Dendritic cell treated with granulocyte-macrophage colony-stimulating factor and Interleukin-4, amounts not matched to agents 40 ng/mL and 50 ng/mL, for 4 days (primary cell): ENCODE measurements at regions not wholly inside any gene's neighbourhood (a gene's known extent, or its start where the extent isn't known, plus 50 kb on each side); places are given as distances from the start of the nearest gene placed in this dataset.

Experiments
- H3K27ac Mint-ChIP-seq: one replicate; pipeline ENCODE4 v1.8.0; 2022; ENCODE audit warnings: mild to moderate bottlenecking, mixed read lengths
- H3K27me3 Mint-ChIP-seq: one replicate; pipeline ENCODE4 v1.8.0; 2022; ENCODE audit warnings: mild to moderate bottlenecking, mixed read lengths
- H3K36me3 Mint-ChIP-seq: one replicate; pipeline ENCODE4 v1.8.0; 2022; ENCODE audit warnings: low read depth, mixed read lengths
- H3K4me1 Mint-ChIP-seq: one replicate; pipeline ENCODE4 v1.8.0; 2022; ENCODE audit warnings: low read depth, mixed read lengths
- H3K4me3 Mint-ChIP-seq: one replicate; pipeline ENCODE4 v1.8.0; 2022; ENCODE audit warnings: mild to moderate bottlenecking, moderate library complexity, mixed read lengths
- H3K9me3 Mint-ChIP-seq: one replicate; pipeline ENCODE4 v1.8.0; 2022; ENCODE audit warnings: mixed read lengths
- intact Hi-C: fragments of 100-400 bp; cut with micrococcal nuclease; formaldehyde crosslinking; loops from one replicate; pipeline ENCODE4 v1.15.0; 2022

DNA sequence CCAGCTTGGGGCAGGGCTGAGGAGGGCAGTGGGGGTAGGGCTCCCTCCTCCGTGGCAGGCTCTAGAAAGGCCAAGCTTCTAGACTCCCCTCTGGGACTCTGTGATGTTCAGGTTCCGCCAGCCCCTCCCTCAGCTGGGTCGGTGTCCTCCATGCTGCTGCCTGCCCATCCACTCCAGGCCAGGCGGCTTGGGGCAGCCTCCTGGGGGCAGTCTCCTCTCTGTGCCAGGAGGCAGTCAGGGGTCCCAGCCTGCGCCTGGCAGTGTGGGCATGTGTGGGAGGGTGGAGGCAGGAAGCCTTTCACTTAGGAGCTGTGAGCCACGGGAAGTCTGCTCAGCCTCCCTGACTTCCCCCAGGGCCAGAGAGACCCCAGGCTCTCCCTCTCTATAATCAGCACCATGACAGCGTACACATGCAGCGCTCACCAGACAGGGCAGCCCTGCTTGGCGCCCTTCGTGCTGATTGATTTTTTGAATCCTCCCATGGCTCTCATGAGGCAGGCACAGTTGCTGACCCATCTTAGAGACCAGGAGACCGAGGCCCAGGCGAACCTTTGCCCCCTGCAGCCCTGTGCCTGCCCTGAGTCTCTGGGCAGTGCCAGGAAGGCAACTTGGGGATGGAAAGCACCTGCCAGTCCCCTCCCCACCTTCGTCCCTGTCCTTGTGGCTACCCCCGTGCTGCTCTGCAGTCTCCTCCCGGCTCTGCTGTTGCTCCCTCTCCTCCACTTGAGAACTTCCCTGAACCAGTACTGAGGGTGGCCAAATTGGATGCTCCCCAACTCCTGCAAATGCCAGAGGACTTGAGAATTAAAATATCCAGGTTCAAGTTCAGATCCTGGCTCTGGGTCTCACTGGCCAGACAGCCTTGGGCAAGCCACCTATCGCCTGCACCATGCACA is 234.7 kb upstream of the GSE1 start:
- no peak overlapping the region for H3K4me3 Mint-ChIP-seq
- peaks cover under 1% of the 10 kb centered on the region for H3K4me1 Mint-ChIP-seq
- intact Hi-C loops, result no loop called here
- H3K9me3 Mint-ChIP-seq, result no peaks in the 10 kb centered on the region
- peaks cover 57% of the 10 kb centered on the region for H3K27me3 Mint-ChIP-seq
- H3K27ac Mint-ChIP-seq, result no peak overlapping the region
- no peaks in the 10 kb centered on the region for H3K36me3 Mint-ChIP-seq

DNA sequence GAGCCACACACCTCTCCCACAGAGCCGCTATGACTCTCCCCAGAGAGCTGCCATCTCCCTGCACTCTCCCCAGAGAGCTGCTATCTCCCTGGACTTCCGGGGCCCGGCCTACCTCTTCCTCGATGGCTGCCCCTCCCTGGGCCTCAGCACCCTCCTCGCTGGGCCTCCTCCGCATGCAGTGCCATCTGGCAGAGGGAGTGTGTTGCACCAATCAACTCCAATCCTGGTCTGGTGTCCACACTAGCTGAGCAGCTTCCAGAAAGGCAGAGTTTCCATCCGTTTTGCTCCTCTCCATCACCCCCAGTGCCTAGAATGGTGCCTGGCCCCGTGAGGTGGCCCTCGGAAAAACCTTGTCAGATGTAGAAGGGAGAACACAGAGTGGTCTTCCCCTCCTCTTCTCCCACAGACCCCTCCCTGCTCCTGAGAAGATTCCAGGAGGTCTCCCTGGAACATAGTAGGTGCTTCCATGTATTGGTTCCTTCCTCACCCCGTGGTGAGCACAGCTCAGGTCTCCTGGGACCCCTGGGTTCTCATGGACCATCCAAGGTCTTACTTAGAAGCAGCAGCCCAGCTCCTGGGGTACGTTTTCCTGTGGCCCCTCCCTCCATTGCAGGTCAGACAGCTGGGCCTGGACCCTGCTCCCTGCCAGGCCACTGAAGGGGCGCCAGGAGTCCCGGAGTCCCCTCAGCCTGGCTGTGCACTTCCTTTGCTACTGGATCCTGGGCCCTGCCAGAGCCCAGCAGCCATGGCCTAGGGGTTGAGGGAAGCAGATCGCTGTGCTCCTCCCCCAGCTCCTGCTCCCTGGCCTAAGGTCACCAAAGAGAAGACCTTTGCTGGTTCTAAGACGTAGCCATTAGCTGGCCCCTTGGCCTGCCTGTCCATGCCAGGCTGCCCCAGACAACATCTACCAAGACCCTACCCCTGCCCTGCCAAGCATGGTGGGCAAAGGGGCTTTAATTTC is 233.8 kb upstream of the GSE1 start:
- Mint-ChIP-seq H3K36me3 (no peaks in the 10 kb centered on the region), H3K9me3 (no peaks in the 10 kb centered on the region), H3K4me3 (no peak overlapping the region), H3K27me3 (peaks cover 57% of the 10 kb centered on the region), H3K4me1 (no peaks in the 10 kb centered on the region), H3K27ac (no peak overlapping the region)
- intact Hi-C loops, result no loop called here

DNA sequence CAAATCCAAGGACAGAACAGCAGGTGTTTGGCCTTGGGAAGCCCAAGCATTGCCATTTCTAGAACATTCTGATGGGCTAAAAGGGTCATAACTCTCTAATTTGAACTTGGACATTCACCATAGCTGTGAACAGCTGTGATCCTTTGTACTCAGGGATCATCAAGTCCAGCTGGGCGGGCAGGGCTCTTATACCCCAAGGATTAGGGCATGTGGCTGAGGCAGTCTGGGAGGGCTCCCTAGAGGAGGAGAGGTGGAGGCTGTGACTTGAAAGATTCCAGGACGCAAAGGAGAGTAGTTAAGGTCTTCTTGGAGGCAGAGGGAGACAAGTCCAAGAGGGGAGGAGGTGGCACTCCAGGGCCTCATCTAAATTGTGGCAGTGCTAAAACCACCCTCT is 233.1 kb upstream of the GSE1 start:
- Mint-ChIP-seq H3K4me3 (no peak overlapping the region), H3K36me3 (no peaks in the 10 kb centered on the region)
- intact Hi-C loops, result no loop called here

DNA sequence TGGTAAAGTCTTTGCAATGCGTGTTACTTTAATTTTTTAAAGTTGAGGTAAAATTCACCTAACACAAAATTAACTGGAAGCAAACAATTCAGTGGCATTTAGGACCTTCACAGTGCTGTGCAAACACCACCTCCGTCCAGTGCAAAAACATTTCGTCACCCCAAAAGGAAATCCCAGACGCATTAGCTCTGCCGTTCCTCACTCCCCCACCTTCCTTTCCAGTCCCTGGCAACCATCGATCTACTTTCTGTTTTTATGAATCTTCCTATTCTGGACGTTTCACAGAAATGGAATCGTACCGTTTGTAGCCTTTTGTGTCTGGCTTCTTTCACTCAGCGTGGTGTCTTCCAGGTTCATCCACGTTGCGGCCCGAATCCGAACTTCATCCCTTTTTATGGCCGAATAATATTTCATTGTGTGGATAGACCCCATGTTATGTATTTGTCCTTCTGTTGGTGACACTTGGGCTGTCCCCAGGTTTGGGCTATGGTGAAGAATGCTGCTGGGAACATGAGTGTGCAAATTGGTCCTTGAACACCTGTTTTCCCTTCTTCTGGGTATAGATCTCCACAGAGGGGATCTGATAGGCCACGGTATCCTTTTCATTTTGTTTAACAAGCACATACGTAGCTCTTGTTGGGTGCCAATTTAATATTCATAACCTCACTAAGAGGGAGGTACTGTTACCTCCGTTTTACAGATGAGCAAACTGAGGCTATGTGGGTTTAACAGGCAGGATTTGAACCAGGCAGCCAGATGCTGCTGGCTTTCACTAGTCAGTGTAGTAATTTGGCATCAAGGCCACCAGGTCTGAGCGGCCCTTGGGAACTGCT is 232.0 kb upstream of the GSE1 start:
- H3K36me3 Mint-ChIP-seq, result no peaks in the 10 kb centered on the region
- no peak overlapping the region for H3K4me3 Mint-ChIP-seq
- peaks cover 54% of the 10 kb centered on the region for H3K27me3 Mint-ChIP-seq
- intact Hi-C loops, result no loop called here
- no peaks in the 10 kb centered on the region for H3K4me1 Mint-ChIP-seq
- H3K9me3 Mint-ChIP-seq, result no peaks in the 10 kb centered on the region
- no peak overlapping the region for H3K27ac Mint-ChIP-seq

More for the DNA sequence above, 233.1 kb upstream of the GSE1 start:
- no peaks in the 10 kb centered on the region for H3K9me3 Mint-ChIP-seq
- peaks cover 57% of the 10 kb centered on the region for H3K27me3 Mint-ChIP-seq
- no peaks in the 10 kb centered on the region for H3K4me1 Mint-ChIP-seq
- H3K27ac Mint-ChIP-seq, result no peak overlapping the region

DNA sequence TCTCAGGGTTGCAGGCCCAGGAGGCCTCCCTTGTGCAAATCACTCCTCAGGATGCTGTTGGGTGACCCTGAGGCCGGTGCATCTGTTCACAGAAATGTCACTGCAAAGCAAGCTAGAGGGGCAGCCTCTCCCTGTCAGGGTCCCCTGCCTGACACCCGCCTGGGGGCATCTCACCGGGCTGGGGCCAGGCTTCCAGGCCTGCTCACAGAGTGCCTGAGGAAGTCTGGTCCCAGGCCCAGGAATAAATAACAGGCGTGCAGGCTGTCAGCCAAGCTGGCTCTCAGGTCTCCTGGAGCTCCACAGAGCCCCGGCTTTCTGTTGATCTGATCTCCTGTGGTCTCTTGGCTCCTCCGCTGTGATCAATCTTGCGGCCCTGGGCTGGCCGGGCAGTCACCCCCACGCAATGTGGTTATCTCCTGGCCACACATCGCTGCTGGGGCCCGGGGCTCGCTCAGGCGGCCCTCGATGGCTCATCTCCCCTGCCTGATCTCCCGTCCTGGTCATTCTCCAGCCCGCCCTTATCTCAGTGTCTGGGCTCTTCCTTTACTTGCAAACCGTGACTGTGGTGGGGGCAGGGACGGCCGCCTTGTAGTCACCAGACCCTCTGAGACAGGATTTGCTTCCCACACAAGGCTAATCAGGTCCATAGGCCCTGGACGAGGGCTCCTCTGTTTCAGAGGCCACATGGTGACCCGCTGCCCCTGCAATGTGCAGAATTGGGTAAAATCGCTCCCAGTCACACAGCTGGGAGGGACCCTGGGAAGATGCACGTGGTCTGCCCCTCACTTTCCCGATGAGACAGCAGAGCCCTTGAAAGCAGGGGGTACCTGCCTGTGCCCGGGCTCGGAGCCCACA is 231.2 kb upstream of the GSE1 start:
- intact Hi-C loops, result no loop called here
- H3K9me3 Mint-ChIP-seq, result no peaks in the 10 kb centered on the region
- no peaks in the 10 kb centered on the region for H3K36me3 Mint-ChIP-seq
- H3K4me3 Mint-ChIP-seq, result no peak overlapping the region
- no peak overlapping the region for H3K27ac Mint-ChIP-seq
- H3K4me1 Mint-ChIP-seq, result no peaks in the 10 kb centered on the region
- H3K27me3 Mint-ChIP-seq, result peaks cover 47% of the 10 kb centered on the region

DNA sequence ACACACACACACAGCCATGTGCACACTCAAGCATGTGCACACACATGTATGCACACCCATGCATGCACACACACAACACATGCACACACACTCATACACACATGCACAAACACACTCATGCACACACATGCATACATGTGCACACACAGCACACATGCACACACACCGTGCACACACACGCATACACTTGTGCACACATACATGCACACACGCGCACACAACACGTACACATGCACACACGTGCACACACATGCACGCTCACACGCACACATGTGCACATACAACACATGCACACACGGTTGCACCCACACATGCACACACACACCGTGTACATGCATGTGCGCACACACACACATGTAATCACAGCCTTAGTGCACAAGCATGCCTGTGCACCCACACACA is 230.4 kb upstream of the GSE1 start:
- no peak overlapping the region for H3K27ac Mint-ChIP-seq
- no peaks in the 10 kb centered on the region for H3K36me3 Mint-ChIP-seq
- no peak overlapping the region for H3K4me3 Mint-ChIP-seq
- H3K9me3 Mint-ChIP-seq, result no peaks in the 10 kb centered on the region
- peaks cover 40% of the 10 kb centered on the region for H3K27me3 Mint-ChIP-seq
- intact Hi-C loops, result no loop called here
- no peaks in the 10 kb centered on the region for H3K4me1 Mint-ChIP-seq

DNA sequence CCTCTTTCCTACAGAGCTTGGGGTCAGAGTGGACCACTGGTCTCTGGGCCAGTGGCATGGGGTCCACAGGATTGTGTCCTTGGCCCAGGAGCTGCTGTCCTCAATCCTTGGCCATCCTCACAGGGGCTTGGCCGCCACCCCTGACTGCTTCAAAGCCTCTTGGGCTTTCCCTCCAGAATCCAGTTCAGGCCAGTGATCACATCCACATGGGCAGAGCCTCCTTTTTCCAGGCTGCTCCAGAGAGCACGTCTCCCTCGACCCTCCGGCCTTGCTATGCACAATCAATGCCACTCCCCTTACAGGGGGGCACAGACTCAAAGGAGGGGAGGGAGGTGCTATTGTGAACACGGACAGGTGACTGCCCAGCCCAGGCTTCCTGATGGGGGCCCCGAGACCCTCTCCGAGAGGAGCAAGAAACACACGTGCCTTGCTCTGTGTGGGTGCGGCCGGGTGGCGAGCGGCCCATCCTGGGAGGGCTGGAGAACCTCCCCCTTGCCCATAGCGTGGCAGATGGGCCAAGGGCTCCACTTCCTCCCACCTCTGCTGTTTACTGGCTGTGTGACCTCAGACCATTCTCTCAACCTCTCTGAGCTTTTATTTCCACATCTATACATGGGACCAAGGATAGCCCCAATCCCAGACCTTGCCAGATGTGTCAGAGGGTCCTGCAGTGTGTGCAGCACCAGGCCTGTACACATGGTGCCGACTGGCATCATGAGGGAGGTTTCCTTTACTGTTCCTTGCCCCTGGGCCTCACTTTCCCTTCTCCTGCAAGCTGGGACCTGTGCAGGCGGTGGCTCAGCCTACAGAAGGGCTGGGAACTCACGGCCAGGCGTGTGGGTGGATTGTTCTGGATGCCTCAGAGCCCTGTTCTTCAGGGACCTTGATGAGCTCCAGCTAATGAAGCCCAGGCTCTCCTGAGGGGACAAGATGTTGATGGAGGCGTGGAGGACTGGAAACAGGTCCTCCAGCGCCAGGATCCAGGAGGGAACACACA is 229.0 kb upstream of the GSE1 start:
- no peak overlapping the region for H3K27ac Mint-ChIP-seq
- peaks cover 33% of the 10 kb centered on the region for H3K27me3 Mint-ChIP-seq
- H3K4me3 Mint-ChIP-seq, result no peak overlapping the region
- H3K9me3 Mint-ChIP-seq, result no peaks in the 10 kb centered on the region
- intact Hi-C loops, result no loop called here
- H3K36me3 Mint-ChIP-seq, result no peaks in the 10 kb centered on the region
- H3K4me1 Mint-ChIP-seq, result no peaks in the 10 kb centered on the region

DNA sequence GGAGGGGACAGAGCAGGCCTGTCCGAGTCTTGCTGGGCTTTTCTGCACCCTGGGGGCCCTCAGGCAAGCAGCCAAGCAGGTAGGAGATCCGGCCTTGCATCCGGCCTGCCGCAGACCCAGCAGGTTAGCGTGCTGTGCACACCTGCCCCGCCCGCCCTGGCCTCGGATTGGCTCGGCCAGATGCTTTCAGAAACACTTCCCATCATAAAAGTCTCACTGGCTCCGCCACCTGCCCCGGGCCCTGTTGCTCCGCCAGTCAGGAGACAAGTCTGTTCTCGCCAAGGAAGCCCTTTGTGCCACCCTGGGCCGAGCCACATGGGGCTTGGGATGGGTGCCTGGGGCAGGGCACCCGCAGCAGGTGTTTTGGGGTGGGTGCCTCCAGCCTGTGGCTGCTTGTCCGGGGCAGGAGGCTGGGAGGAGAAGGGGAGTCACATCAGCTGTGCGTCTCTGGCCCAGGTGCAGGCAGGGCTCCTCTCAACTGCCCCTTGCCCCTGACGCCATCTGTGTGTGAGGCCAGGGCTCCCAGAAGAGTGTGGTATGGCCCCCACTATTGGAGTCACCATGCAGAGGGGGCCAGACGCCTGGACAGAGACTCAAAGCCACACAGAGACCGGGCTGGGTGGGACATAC is 228.2 kb upstream of the GSE1 start:
- no peaks in the 10 kb centered on the region for H3K4me1 Mint-ChIP-seq

DNA sequence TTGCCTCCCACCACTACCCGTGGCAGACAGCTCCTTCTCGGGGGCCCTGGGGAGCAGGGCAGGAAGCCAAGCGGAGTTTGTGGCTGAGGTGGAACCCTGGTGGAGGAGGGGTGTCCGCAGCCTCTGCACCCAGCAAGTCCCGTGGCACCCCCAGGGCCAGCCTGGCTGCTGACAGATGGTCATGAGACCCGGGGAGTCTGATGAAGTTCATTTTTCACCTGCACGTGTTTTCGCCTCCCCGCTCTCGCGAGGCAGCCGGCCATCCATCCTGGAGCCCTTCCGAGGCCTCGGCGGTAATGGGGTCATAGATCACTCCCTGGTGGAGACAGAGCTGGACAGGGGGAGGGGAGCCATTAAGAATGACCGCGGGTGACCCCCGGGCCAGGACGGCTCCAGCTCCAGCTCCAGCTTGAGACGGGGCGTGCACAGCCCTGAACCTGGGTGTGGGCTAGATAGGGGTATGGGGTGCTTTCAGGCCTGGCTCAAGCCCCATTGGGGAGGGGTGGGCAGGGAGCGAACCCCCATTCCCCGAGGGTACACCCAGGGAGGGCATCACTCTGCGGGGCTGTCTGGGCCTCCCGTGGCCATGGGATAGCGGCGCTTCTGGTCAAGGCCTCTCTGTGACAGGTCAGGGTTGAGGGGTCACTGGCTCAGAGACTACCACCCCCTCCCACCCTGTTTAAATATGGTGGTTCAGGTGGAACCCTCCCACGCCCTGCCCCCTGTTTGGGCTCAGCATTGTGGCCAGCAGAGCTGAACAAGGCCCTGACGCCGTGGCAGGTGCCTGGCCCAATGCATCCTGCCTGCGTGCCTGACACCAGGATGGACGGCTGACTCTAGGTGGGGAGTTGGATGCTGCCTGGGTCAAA is 227.4 kb upstream of the GSE1 start:
- Mint-ChIP-seq H3K4me1 (no peaks in the 10 kb centered on the region), H3K4me3 (no peak overlapping the region), H3K36me3 (no peaks in the 10 kb centered on the region), H3K27ac (no peak overlapping the region), H3K9me3 (no peaks in the 10 kb centered on the region), H3K27me3 (peaks cover 22% of the 10 kb centered on the region)
- intact Hi-C loops, result no loop called here

More for the DNA sequence above, 228.2 kb upstream of the GSE1 start:
- Mint-ChIP-seq H3K36me3 (no peaks in the 10 kb centered on the region), H3K27me3 (peaks cover 25% of the 10 kb centered on the region), H3K9me3 (no peaks in the 10 kb centered on the region), H3K4me3 (no peak overlapping the region), H3K27ac (no peak overlapping the region)
- intact Hi-C loops, result no loop called here

DNA sequence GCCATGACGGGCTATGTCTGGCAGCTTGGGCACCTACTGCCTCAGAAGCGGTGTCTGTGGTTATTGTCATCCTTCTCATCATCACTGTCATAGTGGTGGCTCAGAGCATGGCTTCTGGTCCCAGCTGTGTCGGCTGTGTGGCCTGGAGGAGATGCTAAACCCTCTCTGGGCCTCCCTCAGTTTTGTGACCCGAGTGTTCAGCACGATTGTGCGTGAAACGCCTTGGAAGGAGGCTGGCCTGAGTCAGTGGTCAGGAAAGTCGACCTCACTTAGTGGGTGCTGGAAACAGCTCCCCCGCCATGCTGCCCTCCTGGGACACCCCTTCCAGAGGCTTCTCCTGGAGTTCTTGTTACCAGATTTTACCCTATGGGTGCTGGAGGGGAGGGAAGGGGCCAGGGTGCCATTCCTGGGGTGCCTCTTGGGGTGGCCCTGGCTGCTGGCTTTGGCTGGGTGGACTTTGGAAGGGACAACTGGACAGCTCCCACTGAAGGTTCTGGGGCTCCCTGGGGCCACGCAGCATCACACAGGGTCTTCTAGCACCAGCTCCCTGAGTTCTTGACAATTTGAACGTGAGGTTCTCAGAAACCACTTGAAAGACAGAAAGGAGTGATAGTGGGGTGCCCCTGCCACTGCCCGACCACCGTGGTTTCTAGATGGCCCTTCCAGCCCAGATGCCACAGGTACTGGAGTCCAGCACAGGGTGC is 226.5 kb upstream of the GSE1 start:
- Mint-ChIP-seq H3K9me3 (no peaks in the 10 kb centered on the region), H3K27me3 (peaks cover 15% of the 10 kb centered on the region), H3K4me1 (no peaks in the 10 kb centered on the region), H3K4me3 (no peak overlapping the region), H3K27ac (no peak overlapping the region), H3K36me3 (no peaks in the 10 kb centered on the region)
- intact Hi-C loops, result no loop called here

DNA sequence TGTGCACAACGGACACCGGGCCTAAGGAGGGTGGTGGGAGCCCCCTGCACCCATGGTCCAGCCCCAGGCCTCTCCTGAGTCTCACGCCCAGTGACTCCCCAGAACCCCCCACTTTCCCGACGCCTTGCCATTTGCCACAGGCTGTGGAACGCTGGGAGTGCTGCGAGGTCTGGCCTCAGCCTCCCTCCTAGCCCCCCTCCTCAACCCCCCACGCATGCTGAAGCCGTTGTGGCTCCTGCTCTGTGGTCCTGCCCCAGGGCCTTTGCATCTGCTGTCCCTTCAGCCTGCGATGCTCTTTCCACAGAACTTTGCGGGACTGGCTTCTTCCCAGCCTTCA is 226.0 kb upstream of the GSE1 start:
- Mint-ChIP-seq H3K27ac (no peak overlapping the region), H3K36me3 (no peaks in the 10 kb centered on the region)
- intact Hi-C loops, result no loop called here

More for the DNA sequence above, 226.0 kb upstream of the GSE1 start:
- no peak overlapping the region for H3K4me3 Mint-ChIP-seq
- H3K27me3 Mint-ChIP-seq, result peaks cover 10% of the 10 kb centered on the region
- no peaks in the 10 kb centered on the region for H3K9me3 Mint-ChIP-seq
- no peaks in the 10 kb centered on the region for H3K4me1 Mint-ChIP-seq
